Epithelial cell of proximal tubule (primary cell): ENCODE measurements at regions not wholly inside any gene's neighbourhood (a gene's known extent, or its start where the extent isn't known, plus 50 kb on each side); places are given as distances from the start of the nearest gene placed in this dataset.

Source experiments
- DNase-seq: peaks from one replicate; pipeline ENCODE4 v3.0.0-alpha.2; 2011; ENCODE audit warnings: low read depth
- H3K4me3 ChIP-seq: 2 replicates; pipeline ENCODE4 v1.5.1; 2011; ENCODE audit warnings: low read depth, mild to moderate bottlenecking, low read length
- TF ChIP-seq, protein P1 (sequence below): conservative IDR thresholded peaks from 2 replicates; pipeline ENCODE4 v1.5.1; 2012; ENCODE audit warnings: low read depth, mild to moderate bottlenecking, low read length

DNA sequence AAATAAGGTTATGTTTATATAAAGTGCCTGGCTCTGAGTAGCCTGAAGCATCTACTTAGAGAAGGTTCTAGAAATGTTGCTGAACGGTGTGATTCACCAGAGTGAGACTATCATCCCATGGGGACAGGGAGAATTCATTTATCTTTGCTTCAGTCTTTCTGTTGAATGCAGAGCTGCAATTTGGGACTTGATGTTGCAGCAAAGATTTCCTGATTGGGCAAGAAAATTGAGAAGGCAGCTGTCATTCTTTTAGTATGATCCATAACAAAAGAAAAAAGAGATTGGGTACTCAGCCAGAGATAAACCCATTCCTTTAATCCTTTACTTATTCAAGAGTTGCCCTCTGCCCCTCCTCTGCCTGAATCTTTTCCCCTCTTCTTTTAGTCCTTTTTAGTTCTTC, 456.3 kb upstream of the WWC1 start:
- no peak overlapping the region for H3K4me3 ChIP-seq
- DNase-seq = no peak
- TF ChIP-seq, protein P1, sequence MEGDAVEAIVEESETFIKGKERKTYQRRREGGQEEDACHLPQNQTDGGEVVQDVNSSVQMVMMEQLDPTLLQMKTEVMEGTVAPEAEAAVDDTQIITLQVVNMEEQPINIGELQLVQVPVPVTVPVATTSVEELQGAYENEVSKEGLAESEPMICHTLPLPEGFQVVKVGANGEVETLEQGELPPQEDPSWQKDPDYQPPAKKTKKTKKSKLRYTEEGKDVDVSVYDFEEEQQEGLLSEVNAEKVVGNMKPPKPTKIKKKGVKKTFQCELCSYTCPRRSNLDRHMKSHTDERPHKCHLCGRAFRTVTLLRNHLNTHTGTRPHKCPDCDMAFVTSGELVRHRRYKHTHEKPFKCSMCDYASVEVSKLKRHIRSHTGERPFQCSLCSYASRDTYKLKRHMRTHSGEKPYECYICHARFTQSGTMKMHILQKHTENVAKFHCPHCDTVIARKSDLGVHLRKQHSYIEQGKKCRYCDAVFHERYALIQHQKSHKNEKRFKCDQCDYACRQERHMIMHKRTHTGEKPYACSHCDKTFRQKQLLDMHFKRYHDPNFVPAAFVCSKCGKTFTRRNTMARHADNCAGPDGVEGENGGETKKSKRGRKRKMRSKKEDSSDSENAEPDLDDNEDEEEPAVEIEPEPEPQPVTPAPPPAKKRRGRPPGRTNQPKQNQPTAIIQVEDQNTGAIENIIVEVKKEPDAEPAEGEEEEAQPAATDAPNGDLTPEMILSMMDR = no peak

DNA sequence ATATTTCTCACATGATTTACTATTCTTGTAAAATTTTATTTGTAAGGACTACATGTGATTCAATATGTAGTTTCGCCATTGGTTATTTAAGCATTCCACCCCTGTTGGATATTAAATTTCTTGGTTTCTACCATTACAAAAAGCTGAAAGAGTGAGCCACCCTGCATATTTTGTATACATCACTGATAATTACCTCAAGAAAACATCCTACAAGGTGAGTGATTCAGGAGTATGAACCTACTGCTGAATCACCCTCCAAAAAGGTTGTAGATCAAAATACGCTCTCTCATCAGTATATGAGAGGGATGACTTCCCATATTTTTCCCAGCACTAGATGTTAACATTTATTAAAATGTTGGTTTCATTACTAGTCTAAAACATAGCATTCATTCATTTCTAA, 454.3 kb upstream of the WWC1 start:
- TF ChIP-seq, protein P1 = no peak
- no peak overlapping the region for H3K4me3 ChIP-seq
- DNase-seq = no peak

GRCh38 chr5:167839065-167839464, 452.4 kb upstream of the WWC1 start:
- TF ChIP-seq, protein P1 = no peak
- no peak overlapping the region for H3K4me3 ChIP-seq
- DNase-seq = no peak

- no peak for DNase-seq
- no peak overlapping the region for H3K4me3 ChIP-seq
- TF ChIP-seq, protein P1 = no peak
Observed at GRCh38 chr5:167840527-167841130, 450.8 kb upstream of the WWC1 start.

- H3K4me3 ChIP-seq = no peak overlapping the region
- TF ChIP-seq, protein P1 = no peak
Observed at GRCh38 chr5:167843881-167844572, 447.4 kb upstream of the WWC1 start.

GRCh38 chr5:167845952-167846351, 445.5 kb upstream of the WWC1 start:
- TF ChIP-seq, protein P1 = no peak
- no peak for DNase-seq
- no peak overlapping the region for H3K4me3 ChIP-seq

More at GRCh38 chr5:167843881-167844572, 447.4 kb upstream of the WWC1 start:
- no peak for DNase-seq

DNA sequence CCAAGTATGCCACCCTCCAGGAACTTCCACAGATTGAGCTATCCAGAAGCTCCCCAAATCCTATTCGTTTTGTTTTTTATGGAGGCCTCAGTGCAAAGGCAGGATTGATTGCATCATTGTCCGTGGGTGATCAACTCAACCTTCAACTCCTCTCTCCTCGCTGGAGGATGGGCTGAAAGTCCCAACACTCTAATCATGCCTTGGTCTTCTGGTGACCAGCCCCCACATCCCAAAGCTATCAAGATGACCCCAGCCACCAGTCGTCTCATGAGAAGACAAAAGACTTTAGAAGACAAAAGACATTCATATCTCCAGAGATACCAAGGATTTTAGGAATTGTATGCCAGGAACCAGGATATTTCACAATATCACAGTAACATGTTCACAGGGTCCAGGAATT, 441.6 kb upstream of the WWC1 start:
- no peak overlapping the region for H3K4me3 ChIP-seq
- TF ChIP-seq, protein P1 = no peak
- DNase-seq = no peak
